K562 (cell line): ENCODE measurements at regions not wholly inside any gene's neighbourhood (a gene's known extent, or its start where the extent isn't known, plus 50 kb on each side); places are given as distances from the start of the nearest gene placed in this dataset.

Experiments
- ATAC-seq: fragments of 200-7000 bp; cut with Tn5 transposase; 3 replicates; pipeline ENCODE4 v1.9.1; 2020; ENCODE audit warnings: moderate library complexity
- BruUV-seq: library from RNA; stranded (reverse); fragments of 400-500 nt; replicated peaks from 2 replicates; lab custom pipeline; 2021; lab: Mats Ljungman, UMichigan
- CTCF ChIA-PET: fragments of 300-600 bp; formaldehyde crosslinking; extraction: SDS; loops from one replicate; lab custom pipeline; 2021; ENCODE audit warnings: low intra/inter-chr PET ratio; lab: Yijun Ruan, JAX
- POLR2A ChIA-PET: fragments of 300-600, 350-650 bp; sonication (Branson Sonifier 250); formaldehyde crosslinking; extraction: SDS; loops from one replicate; lab custom pipeline; 2021; ENCODE audit warnings: antibody characterized with exemption, inconsistent platforms; lab: Yijun Ruan, JAX
- DNase-seq, 4 experiments: peaks; one replicate each; pipeline versions ENCODE4 v3.0.0 to v3.0.0-alpha.2; 2011 to 2018; ENCODE audit warnings: low spot score in 3 of 4, mixed read lengths in 3 of 4; ENCODE audit errors: extremely low read depth in 1 of 4
- FAIRE-seq: peaks from 2 replicates; lab custom pipeline; 2011; peaks lifted over from hg19 to GRCh38; lab: Jason Lieb, UNC
- H2AFZ ChIP-seq: 2 replicates; pipeline ENCODE4 v1.6.0; 2011; ENCODE audit warnings: low read depth, low read length, control low read depth, inconsistent platforms
- H3K27ac ChIP-seq: fragments of 200-600 bp; 3 replicates; pipeline ENCODE4 v1.8.0; 2011; ENCODE audit warnings: low read depth, mild to moderate bottlenecking, control low read depth, inconsistent platforms, low read length, moderate library complexity, mixed read lengths; ENCODE audit errors: extremely low read depth
- H3K27me3 ChIP-seq, 2 experiments: fragments of 300-600 bp in 1 of 2; 2 replicates in 1 of 2; 3 replicates in 1 of 2; pipeline versions ENCODE4 v1.6.0 to v1.8.0; 2011; ENCODE audit warnings: inconsistent platforms in 2 of 2, low read length in 2 of 2, mild to moderate bottlenecking in 1 of 2, mixed read lengths in 1 of 2, moderate library complexity in 1 of 2; ENCODE audit not compliant: control insufficient read depth in 2 of 2, insufficient read depth in 2 of 2
- H3K36me3 ChIP-seq: fragments of 300-600 bp; 3 replicates; pipeline ENCODE4 v1.8.0; 2011; ENCODE audit warnings: mild to moderate bottlenecking, low read length, inconsistent platforms; ENCODE audit not compliant: control insufficient read depth, insufficient read depth
- H3K4me1 ChIP-seq, 2 experiments: fragments of 200-600 bp in 1 of 2; replicated peaks in 1 of 2; 2 replicates in 1 of 2; 3 replicates in 1 of 2; pipeline versions ENCODE4 v1.5.1 to v1.8.0; 2011; ENCODE audit warnings: inconsistent platforms in 2 of 2, low read length in 2 of 2, mild to moderate bottlenecking in 1 of 2, mixed read lengths in 1 of 2, moderate library complexity in 1 of 2; ENCODE audit not compliant: control insufficient read depth in 2 of 2, insufficient read depth in 2 of 2
- H3K4me2 ChIP-seq: 2 replicates; pipeline ENCODE4 v1.6.1; 2011; ENCODE audit warnings: low read length, control low read depth, inconsistent platforms, mixed read lengths; ENCODE audit not compliant: insufficient read depth
- H3K4me3 ChIP-seq: fragments of 200-600 bp; sonication (generic), shearing (Covaris generic); 2 replicates; pipeline ENCODE4 v1.5.1; 2016; ENCODE audit warnings: control low read depth, inconsistent platforms
- H3K79me2 ChIP-seq: fragments of 200-600 bp; 3 replicates; pipeline ENCODE4 v1.8.0; 2011; ENCODE audit warnings: low read length, inconsistent platforms; ENCODE audit not compliant: control insufficient read depth, insufficient read depth
- H3K9ac ChIP-seq, 2 experiments: 2 replicates each; pipeline versions ENCODE4 v1.6.0 to v1.6.1; 2011; ENCODE audit warnings: low read depth in 2 of 2, low read length in 2 of 2, control low read depth in 1 of 2, inconsistent platforms in 1 of 2, mild to moderate bottlenecking in 1 of 2, mixed read lengths in 1 of 2; ENCODE audit not compliant: insufficient read depth in 1 of 2
- H3K9me1 ChIP-seq: one replicate; pipeline ENCODE4 v1.6.0; 2011; ENCODE audit warnings: inconsistent platforms, mild to moderate bottlenecking, low read length, moderate library complexity; ENCODE audit not compliant: control insufficient read depth, insufficient read depth
- H3K9me3 ChIP-seq: replicated peaks from 2 replicates; pipeline ENCODE4 v1.5.1; 2011; ENCODE audit warnings: low read depth, low read length, inconsistent platforms; ENCODE audit not compliant: control insufficient read depth, insufficient read depth
- H4K20me1 ChIP-seq: replicated peaks from 2 replicates; pipeline ENCODE4 v1.6.1; 2011; ENCODE audit warnings: low read length, inconsistent platforms, mixed read lengths; ENCODE audit not compliant: control insufficient read depth, insufficient read depth
- C11orf30 ChIP-seq: fragments of 450-650 bp; IDR thresholded peaks from 2 replicates; pipeline ENCODE4 v1.6.1; 2016; ENCODE audit warnings: low read depth, mild to moderate bottlenecking
- CREB1 ChIP-seq, 2 experiments: sonication (generic) in 1 of 2; formaldehyde crosslinking in 1 of 2; IDR thresholded peaks; 2 replicates each; pipeline versions ENCODE4 v1.6.1 to v1.8.0; 2012 to 2022; ENCODE audit warnings: inconsistent platforms in 1 of 2, mild to moderate bottlenecking in 1 of 2, missing genetic modification reagents in 1 of 2, moderate library complexity in 1 of 2
- EWSR1 ChIP-seq: fragments of 450-650 bp; IDR thresholded peaks from 2 replicates; pipeline ENCODE4 v1.6.1; 2018; ENCODE audit warnings: borderline replicate concordance, mild to moderate bottlenecking, low read depth, moderate library complexity; ENCODE audit not compliant: partially characterized antibody
- MTA2 ChIP-seq: fragments of 450-650 bp; IDR thresholded peaks from 2 replicates; pipeline ENCODE4 v1.6.1; 2016; ENCODE audit warnings: low read depth
- NCOA6 ChIP-seq: fragments of 450-650 bp; IDR thresholded peaks from 2 replicates; pipeline ENCODE4 v1.6.1; 2017; ENCODE audit warnings: mild to moderate bottlenecking
- RNF2 ChIP-seq: sonication (generic); IDR thresholded peaks from 2 replicates; pipeline ENCODE4 v1.6.1; 2016
- SLC30A9 ChIP-seq: fragments of 250-450 bp; sonication (Bioruptor Pico); IDR thresholded peaks from 2 replicates; pipeline ENCODE4 v1.8.0; 2022; ENCODE audit warnings: mild to moderate bottlenecking, moderate library complexity
- ZC3H11A ChIP-seq: IDR thresholded peaks from 2 replicates; pipeline ENCODE4 v1.6.1; 2012; ENCODE audit warnings: low read depth, low read length, improper control_type of control experiment
- WGBS: fragments of 100-300 bp; shearing (Covaris generic); methylation state at CpG from one replicate; pipeline ENCODE4 v1.1.6; 2016; ENCODE audit warnings: low coverage, mixed read lengths; ENCODE audit not compliant: insufficient coverage; ENCODE audit errors: missing lambda C conversion rate; 5-methylcytosine and 5-hydroxymethylcytosine counted together
- in situ Hi-C: fragments of 300-500 bp; cut with MboI; formaldehyde crosslinking; loops from 4 replicates; pipeline ENCODE4 v1.15.0; 2018; ENCODE audit warnings: inconsistent platforms, mixed read lengths
- intact Hi-C: fragments of 100-400 bp; cut with micrococcal nuclease; formaldehyde crosslinking; loops from 2 replicates; pipeline ENCODE4 v1.14.2; 2022
- TF ChIP-seq, protein P1 (sequence below), 2 experiments: fragments of 200-800 bp in 1 of 2; sonication (Bioruptor generic) in 1 of 2; sonication (generic) in 1 of 2; formaldehyde crosslinking in 1 of 2; IDR thresholded peaks in 1 of 2; conservative IDR thresholded peaks in 1 of 2; 2 replicates each; pipeline versions ENCODE4 v1.5.0 to v1.6.1; 2016 to 2020; ENCODE audit warnings: missing compliant biosample characterization in 1 of 2, missing genetic modification characterization in 1 of 2, missing genetic modification reagents in 1 of 2

DNA sequence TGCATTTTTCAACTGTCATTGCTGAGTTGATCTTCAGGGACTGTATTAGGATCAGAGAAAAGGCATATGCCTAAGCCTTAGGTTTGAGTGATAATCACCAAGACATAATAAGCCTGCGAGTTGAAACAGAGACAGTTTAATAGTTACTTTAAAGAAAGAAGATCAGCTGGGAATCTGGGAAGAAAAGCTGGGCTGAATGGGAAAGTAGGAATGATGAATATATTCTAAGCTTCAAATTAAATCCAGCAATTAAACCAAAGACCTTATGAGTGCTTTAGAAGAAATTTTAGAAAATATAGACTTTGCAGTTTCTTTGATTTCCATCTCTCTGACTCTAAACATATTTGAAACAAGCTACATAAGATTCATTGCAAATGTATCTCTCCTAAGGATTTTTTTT, 222.3 kb downstream of the ENC1 start:
- no peaks in the 10 kb centered on the region for H3K79me2 ChIP-seq
- H2AFZ ChIP-seq, result no peak overlapping the region
- H3K36me3 ChIP-seq, result no peaks in the 10 kb centered on the region
- peaks cover 0 to 6% of the 10 kb centered on the region in 2 experiments; a peak in 2 of 5 replicates for H3K4me1 ChIP-seq
- no peaks in the 10 kb centered on the region for H3K27me3 ChIP-seq
- 0% methylated on average over 1 of the region's 1 CpG for WGBS
- FAIRE-seq, result no peak
- no TSS peak for BruUV-seq
- intact Hi-C loops (no loop called here), in situ Hi-C loops (no loop called here)
- H3K9me1 ChIP-seq, result no peaks in the 10 kb centered on the region
- POLR2A ChIA-PET, result no interaction called here
- no peak for DNase-seq
- CTCF ChIA-PET, result no interaction called here
- TF ChIP-seq, protein P1, sequence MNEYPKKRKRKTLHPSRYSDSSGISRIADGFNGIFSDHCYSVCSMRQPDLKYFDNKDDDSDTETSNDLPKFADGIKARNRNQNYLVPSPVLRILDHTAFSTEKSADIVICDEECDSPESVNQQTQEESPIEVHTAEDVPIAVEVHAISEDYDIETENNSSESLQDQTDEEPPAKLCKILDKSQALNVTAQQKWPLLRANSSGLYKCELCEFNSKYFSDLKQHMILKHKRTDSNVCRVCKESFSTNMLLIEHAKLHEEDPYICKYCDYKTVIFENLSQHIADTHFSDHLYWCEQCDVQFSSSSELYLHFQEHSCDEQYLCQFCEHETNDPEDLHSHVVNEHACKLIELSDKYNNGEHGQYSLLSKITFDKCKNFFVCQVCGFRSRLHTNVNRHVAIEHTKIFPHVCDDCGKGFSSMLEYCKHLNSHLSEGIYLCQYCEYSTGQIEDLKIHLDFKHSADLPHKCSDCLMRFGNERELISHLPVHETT (CRISPR knock-in tag; conservative IDR thresholded peaks at IDR 0.05 in 1 of 2, IDR thresholded peaks at IDR 0.05 in 1 of 2), result no peak
- TF ChIP-seq RNF2 (no peak), EWSR1 (no peak), ZC3H11A (no peak), C11orf30 (no peak), MTA2 (no peak), CREB1 (IDR thresholded peaks at IDR 0.05) (no peak), CREB1 (CRISPR knock-in tag; IDR thresholded peaks at IDR 0.05) (no peak), NCOA6 (no peak), SLC30A9 (CRISPR knock-in tag) (no peak)
- TF ChIP-seq, all 486 proteins: peak for 0
- no peak for ATAC-seq
- Histone ChIP-seq H3K9ac (no peak overlapping the region), H3K9me3 (no peaks in the 10 kb centered on the region), H3K4me3 (no peak overlapping the region), H3K27ac (no peak overlapping the region), H3K4me2 (no peak overlapping the region), H4K20me1 (no peaks in the 10 kb centered on the region)
